ENCODE measurements at regions not wholly inside any gene's neighbourhood (a gene's known extent, or its start where the extent isn't known, plus 50 kb on each side); places are given as distances from the start of the nearest gene placed in this dataset.

GRCh38 chr1:78369546-78369945, 121.2 kb upstream of the PTGFR start:
- intact Hi-C loops (cut with DNase I): no loop called here
- DNase-seq (no peak), ATAC-seq (no peak)
- Histone ChIP-seq H3K4me1 (no peaks in the 10 kb centered on the region), H3K27ac (no peak overlapping the region), H3K36me3 (no peaks in the 10 kb centered on the region), H3K4me3 (no peak overlapping the region), H3K9me3 (no peaks in the 10 kb centered on the region), H3K27me3 (no peaks in the 10 kb centered on the region)
- TF ChIP-seq POLR2A (IDR thresholded peaks at IDR 0.05): no peak
- TF ChIP-seq CTCF (IDR thresholded peaks at IDR 0.05): no peak
- 85 to 99% (median 94%) methylated on average over 1 of the region's 1 CpG for WGBS, 4 donors

- no peak for ATAC-seq
- intact Hi-C loops (cut with DNase I): no loop called here
- H3K4me3 ChIP-seq: no peak overlapping the region
- no peak for TF ChIP-seq CTCF (IDR thresholded peaks at IDR 0.05)
- TF ChIP-seq POLR2A (IDR thresholded peaks at IDR 0.05): no peak
- H3K27ac ChIP-seq: no peak overlapping the region
- no peak for DNase-seq
- H3K27me3 ChIP-seq: no peaks in the 10 kb centered on the region
- WGBS, 4 donors: 35 to 48% (median 40%) methylated on average over 2 of the region's 2 CpGs
- H3K4me1 ChIP-seq: no peaks in the 10 kb centered on the region
- H3K36me3 ChIP-seq: no peaks in the 10 kb centered on the region
- H3K9me3 ChIP-seq: no peaks in the 10 kb centered on the region
Measured at GRCh38 chr1:78370356-78370755, 120.4 kb upstream of the PTGFR start.

GRCh38 chr1:78370779-78371482, 119.8 kb upstream of the PTGFR start:
- Histone ChIP-seq H3K4me3 (no peak overlapping the region), H3K4me1 (no peaks in the 10 kb centered on the region), H3K27me3 (no peaks in the 10 kb centered on the region), H3K27ac (no peak overlapping the region), H3K9me3 (no peaks in the 10 kb centered on the region), H3K36me3 (no peaks in the 10 kb centered on the region)
- no peak for DNase-seq
- no peak for ATAC-seq
- TF ChIP-seq CTCF (IDR thresholded peaks at IDR 0.05) (no peak), POLR2A (IDR thresholded peaks at IDR 0.05) (no peak)
- WGBS, 4 donors: 50 to 87% (median 83%) methylated on average over 2 of the region's 2 CpGs
- intact Hi-C loops (cut with DNase I): no loop called here

GRCh38 chr1:78373676-78374075, 117.1 kb upstream of the PTGFR start:
- TF ChIP-seq POLR2A (IDR thresholded peaks at IDR 0.05): no peak
- TF ChIP-seq CTCF (IDR thresholded peaks at IDR 0.05): no peak
- intact Hi-C loops (cut with DNase I): no loop called here
- DNase-seq (no peak), ATAC-seq (no peak)
- H3K27me3 ChIP-seq: no peaks in the 10 kb centered on the region
- no peak overlapping the region for H3K4me3 ChIP-seq
- H3K36me3 ChIP-seq: no peaks in the 10 kb centered on the region
- WGBS, 4 donors: 49 to 54% (median 51%) methylated on average over 1 of the region's 1 CpG
- H3K27ac ChIP-seq: no peak overlapping the region
- H3K4me1 ChIP-seq: no peaks in the 10 kb centered on the region
- H3K9me3 ChIP-seq: no peaks in the 10 kb centered on the region

All from heart left ventricle (tissue), 16 donors.